ENCODE measurements at regions not wholly inside any gene's neighbourhood (a gene's known extent, or its start where the extent isn't known, plus 50 kb on each side); places are given as distances from the start of the nearest gene placed in this dataset.

DNA sequence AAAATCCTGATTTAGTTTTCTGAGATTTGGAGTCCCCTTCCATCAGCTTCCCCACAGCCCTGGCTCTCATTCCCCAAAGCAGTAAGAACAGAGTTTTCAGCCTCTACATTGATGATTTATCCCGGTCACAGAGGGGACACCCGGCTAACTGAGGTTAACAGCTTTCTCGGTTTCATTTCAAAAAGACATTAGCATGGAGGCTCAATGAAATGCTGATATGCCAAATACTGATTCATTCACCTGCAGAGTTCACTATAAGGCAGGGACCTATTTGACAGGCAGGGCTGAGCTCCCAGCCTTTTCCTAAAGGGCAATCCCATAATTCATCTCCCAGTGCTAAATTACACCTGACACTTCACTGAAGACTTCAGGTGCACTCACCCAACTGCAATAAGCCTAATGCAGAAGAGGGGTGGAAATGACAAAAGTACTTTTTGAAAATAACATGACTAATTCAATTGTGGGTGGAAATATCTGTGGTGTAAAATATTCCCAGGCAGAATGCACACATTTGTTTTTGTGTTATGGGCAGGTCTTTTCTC is 99.8 kb upstream of the PMFBP1 start:
- no peak overlapping the region for H3K27ac ChIP-seq (ENCODE audit: low read depth, low read length)
- H3K4me3 ChIP-seq (ENCODE audit: low read length) = no peak overlapping the region
- H3K9me2 ChIP-seq (replicated peaks; ENCODE audit: control insufficient read depth, low read length) = no peaks in the 10 kb centered on the region
- H3K4me2 ChIP-seq (ENCODE audit: low read length) = no peak overlapping the region
- H3K27me3 ChIP-seq (ENCODE audit: control insufficient read depth, low read length) = no peaks in the 10 kb centered on the region
- no peaks in the 10 kb centered on the region for H4K20me1 ChIP-seq (ENCODE audit: control insufficient read depth, insufficient read depth, low read depth, low read length)
- no peak for TF ChIP-seq CTCF (IDR thresholded peaks at IDR 0.05; ENCODE audit: low read depth, low read length, poor library complexity, severe bottlenecking)
- no peak for TF ChIP-seq EZH2phosphoT487 (IDR thresholded peaks at IDR 0.05; ENCODE audit: borderline replicate concordance, low read length)
- H3K9me3 ChIP-seq (ENCODE audit: control insufficient read depth, insufficient read depth, low read length) = no peaks in the 10 kb centered on the region
- no peaks in the 10 kb centered on the region for H3K79me2 ChIP-seq (ENCODE audit: control insufficient read depth, low read length)
- no peaks in the 10 kb centered on the region for H3K36me3 ChIP-seq (ENCODE audit: control insufficient read depth, low read length)
- H3F3A ChIP-seq (ENCODE audit: control insufficient read depth, insufficient read depth) = no peaks in the 10 kb centered on the region
- no peaks in the 10 kb centered on the region for H3K4me1 ChIP-seq (ENCODE audit: control insufficient read depth, low read length)

DNA sequence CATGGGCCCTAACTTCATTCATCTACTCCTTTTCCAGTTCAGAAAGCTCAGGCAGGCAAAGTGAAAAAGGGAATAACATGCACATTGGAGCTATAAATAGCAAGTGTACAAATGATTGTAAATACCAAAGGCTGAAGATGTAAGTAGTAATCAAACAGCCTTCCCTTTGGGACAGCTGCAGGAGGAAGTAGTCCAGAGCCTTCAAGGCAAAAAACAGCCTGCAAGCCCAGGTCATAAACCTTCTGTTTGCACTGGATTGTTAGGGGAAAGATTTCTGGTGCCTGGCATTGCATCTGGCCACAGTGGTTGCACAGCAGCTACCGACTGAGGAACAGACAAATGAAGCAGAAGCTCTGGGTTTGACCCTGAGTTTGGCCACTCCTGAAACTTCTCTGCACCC is 98.6 kb upstream of the PMFBP1 start:
- H3F3A ChIP-seq (ENCODE audit: control insufficient read depth, insufficient read depth) = no peaks in the 10 kb centered on the region
- TF ChIP-seq CTCF (IDR thresholded peaks at IDR 0.05; ENCODE audit: low read depth, low read length, poor library complexity, severe bottlenecking) = no peak
- no peak for TF ChIP-seq EZH2phosphoT487 (IDR thresholded peaks at IDR 0.05; ENCODE audit: borderline replicate concordance, low read length)
- H3K9me3 ChIP-seq (ENCODE audit: control insufficient read depth, insufficient read depth, low read length) = no peaks in the 10 kb centered on the region
- H3K27ac ChIP-seq (ENCODE audit: low read depth, low read length) = no peak overlapping the region
- H4K20me1 ChIP-seq (ENCODE audit: control insufficient read depth, insufficient read depth, low read depth, low read length) = no peaks in the 10 kb centered on the region
- no peaks in the 10 kb centered on the region for H3K27me3 ChIP-seq (ENCODE audit: control insufficient read depth, low read length)
- no peaks in the 10 kb centered on the region for H3K36me3 ChIP-seq (ENCODE audit: control insufficient read depth, low read length)
- H3K4me2 ChIP-seq (ENCODE audit: low read length) = no peak overlapping the region
- H3K4me1 ChIP-seq (ENCODE audit: control insufficient read depth, low read length) = no peaks in the 10 kb centered on the region
- H3K9me2 ChIP-seq (replicated peaks; ENCODE audit: control insufficient read depth, low read length) = no peaks in the 10 kb centered on the region
- H3K79me2 ChIP-seq (ENCODE audit: control insufficient read depth, low read length) = no peaks in the 10 kb centered on the region
- no peak overlapping the region for H3K4me3 ChIP-seq (ENCODE audit: low read length)

DNA sequence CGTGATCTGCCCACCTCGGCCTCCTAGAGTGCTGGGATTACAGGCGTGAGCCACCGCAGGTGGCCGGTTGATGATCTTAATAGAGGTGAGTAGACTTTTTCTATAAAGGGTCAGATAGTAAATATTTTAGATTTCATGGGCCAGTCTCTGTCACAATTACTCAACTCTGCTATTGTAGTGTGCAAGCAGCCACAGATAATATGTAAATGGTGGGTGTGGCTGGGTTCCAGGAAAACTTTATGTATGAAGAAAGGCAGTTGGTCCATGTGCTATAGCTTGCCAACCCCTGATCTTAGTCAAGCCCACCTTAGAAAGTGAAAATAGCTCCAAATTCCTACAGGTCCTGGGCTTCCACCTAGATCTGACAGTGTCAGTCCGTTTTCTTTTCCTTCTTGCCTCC is 94.9 kb upstream of the PMFBP1 start:
- no peak overlapping the region for H3K4me3 ChIP-seq (ENCODE audit: low read length)
- H3K27ac ChIP-seq (ENCODE audit: low read depth, low read length) = no peak overlapping the region
- H3K4me2 ChIP-seq (ENCODE audit: low read length) = no peak overlapping the region
- H3F3A ChIP-seq (ENCODE audit: control insufficient read depth, insufficient read depth) = no peaks in the 10 kb centered on the region
- H3K27me3 ChIP-seq (ENCODE audit: control insufficient read depth, low read length) = no peaks in the 10 kb centered on the region
- no peak for TF ChIP-seq EZH2phosphoT487 (IDR thresholded peaks at IDR 0.05; ENCODE audit: borderline replicate concordance, low read length)
- no peak for TF ChIP-seq CTCF (IDR thresholded peaks at IDR 0.05; ENCODE audit: low read depth, low read length, poor library complexity, severe bottlenecking)
- no peaks in the 10 kb centered on the region for H3K9me2 ChIP-seq (replicated peaks; ENCODE audit: control insufficient read depth, low read length)
- H3K9me3 ChIP-seq (ENCODE audit: control insufficient read depth, insufficient read depth, low read length) = no peaks in the 10 kb centered on the region
- H3K36me3 ChIP-seq (ENCODE audit: control insufficient read depth, low read length) = no peaks in the 10 kb centered on the region
- H3K79me2 ChIP-seq (ENCODE audit: control insufficient read depth, low read length) = no peaks in the 10 kb centered on the region
- no peaks in the 10 kb centered on the region for H4K20me1 ChIP-seq (ENCODE audit: control insufficient read depth, insufficient read depth, low read depth, low read length)
- H3K4me1 ChIP-seq (ENCODE audit: control insufficient read depth, low read length) = no peaks in the 10 kb centered on the region

Data from DOHH2 (cell line).